IgD-negative memory B cell (primary cell): ENCODE measurements at regions not wholly inside any gene's neighbourhood (a gene's known extent, or its start where the extent isn't known, plus 50 kb on each side); places are given as distances from the start of the nearest gene placed in this dataset.

Experiments
- H3K27ac Mint-ChIP-seq, 3 donors: one replicate each; pipeline ENCODE4 v1.8.0; 2020 to 2022; ENCODE audit warnings: mild to moderate bottlenecking in 3 of 3, mixed read lengths in 3 of 3, moderate library complexity in 1 of 3
- H3K27me3 Mint-ChIP-seq: one replicate; pipeline ENCODE4 v1.8.0; 2021; ENCODE audit warnings: mixed read lengths
- H3K36me3 Mint-ChIP-seq: one replicate; pipeline ENCODE4 v1.8.0; 2020; ENCODE audit warnings: mild to moderate bottlenecking, mixed read lengths
- H3K4me1 Mint-ChIP-seq, 3 donors: one replicate each; pipeline ENCODE4 v1.8.0; 2020 to 2022; ENCODE audit warnings: mixed read lengths in 3 of 3, mild to moderate bottlenecking in 1 of 3
- H3K4me3 Mint-ChIP-seq, 4 donors: one replicate each; pipeline ENCODE4 v1.8.0; 2020 to 2022; ENCODE audit warnings: mild to moderate bottlenecking in 4 of 4, mixed read lengths in 4 of 4, moderate library complexity in 3 of 4
- H3K9me3 Mint-ChIP-seq, 3 donors: one replicate each; pipeline ENCODE4 v1.8.0; 2020 to 2021; ENCODE audit warnings: mixed read lengths in 3 of 3, mild to moderate bottlenecking in 1 of 3

- peaks cover 0 to 9% (median 2%) of the 10 kb centered on the region in 3 donors for H3K9me3 Mint-ChIP-seq
- peaks cover 6% of the 10 kb centered on the region for H3K27me3 Mint-ChIP-seq
- H3K4me3 Mint-ChIP-seq: no peak overlapping the region
- no peaks in the 10 kb centered on the region for H3K36me3 Mint-ChIP-seq
- H3K4me1 Mint-ChIP-seq: no peaks in the 10 kb centered on the region
- H3K27ac Mint-ChIP-seq: no peak overlapping the region
Observed at GRCh38 chr20:5377484-5377883, 60.7 kb upstream of the PROKR2 start.

GRCh38 chr20:5376228-5376627, 59.5 kb upstream of the PROKR2 start:
- no peaks in the 10 kb centered on the region for H3K4me1 Mint-ChIP-seq
- peaks cover 12% of the 10 kb centered on the region for H3K27me3 Mint-ChIP-seq
- peaks cover 0 to 9% (median 2%) of the 10 kb centered on the region in 3 donors for H3K9me3 Mint-ChIP-seq
- no peak overlapping the region for H3K27ac Mint-ChIP-seq
- H3K36me3 Mint-ChIP-seq: no peaks in the 10 kb centered on the region
- no peak overlapping the region for H3K4me3 Mint-ChIP-seq

DNA sequence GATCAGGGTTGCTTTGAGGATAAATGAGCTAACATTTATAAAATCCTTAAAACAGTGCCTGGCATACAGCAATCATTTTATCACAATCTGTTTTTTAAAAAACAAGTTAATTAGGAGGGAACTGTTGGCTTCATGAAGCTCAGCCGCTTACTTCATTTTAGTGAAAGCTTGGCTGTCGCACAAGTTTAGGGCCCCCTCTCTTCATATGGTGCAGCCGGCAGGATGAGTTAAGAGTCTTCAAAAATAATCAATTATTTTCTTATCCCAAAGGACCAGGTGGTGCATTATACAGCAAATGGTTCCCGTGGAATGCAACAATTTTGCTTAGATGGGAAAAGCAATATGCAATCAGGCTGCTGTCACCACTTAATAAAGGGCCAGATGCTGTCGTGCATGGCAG, 57.4 kb upstream of the PROKR2 start:
- Mint-ChIP-seq H3K9me3 (peaks cover 0 to 3% (median 0%) of the 10 kb centered on the region in 3 donors), H3K27me3 (peaks cover 15% of the 10 kb centered on the region)

DNA sequence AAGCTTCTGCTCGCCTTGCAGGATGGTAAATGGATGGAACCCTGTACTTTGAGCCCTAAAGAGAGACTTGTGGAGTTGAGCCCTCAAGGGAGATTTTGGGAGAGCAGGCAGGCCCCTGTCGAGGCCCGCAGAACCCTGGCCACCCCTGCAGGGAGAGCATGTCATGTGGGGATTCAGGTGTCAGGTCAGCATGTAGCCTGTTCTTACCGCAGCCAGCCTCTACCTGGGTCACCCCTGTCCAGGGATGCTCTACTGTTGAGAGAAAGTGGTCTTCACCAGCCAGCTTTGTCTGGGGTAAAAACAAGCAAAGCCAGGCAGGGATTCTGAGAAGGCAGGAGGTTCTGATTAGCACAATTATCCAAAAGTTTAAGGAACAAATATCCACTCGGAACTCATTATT, 55.6 kb upstream of the PROKR2 start:
- H3K4me3 Mint-ChIP-seq: no peak overlapping the region
- H3K27me3 Mint-ChIP-seq: peaks cover 18% of the 10 kb centered on the region
- H3K27ac Mint-ChIP-seq: no peak overlapping the region
- no peaks in the 10 kb centered on the region for H3K36me3 Mint-ChIP-seq
- peaks cover 0 to 3% (median 3%) of the 10 kb centered on the region in 3 donors for H3K9me3 Mint-ChIP-seq
- no peaks in the 10 kb centered on the region for H3K4me1 Mint-ChIP-seq

More for the DNA sequence above, 57.4 kb upstream of the PROKR2 start:
- Mint-ChIP-seq H3K27ac (no peak overlapping the region), H3K4me1 (no peaks in the 10 kb centered on the region), H3K4me3 (no peak overlapping the region), H3K36me3 (no peaks in the 10 kb centered on the region)

- Mint-ChIP-seq H3K27ac (no peak overlapping the region), H3K36me3 (no peaks in the 10 kb centered on the region), H3K4me3 (no peak overlapping the region), H3K27me3 (peaks cover 13% of the 10 kb centered on the region), H3K9me3 (peaks cover 5 to 11% (median 8%) of the 10 kb centered on the region in 3 donors), H3K4me1 (no peaks in the 10 kb centered on the region)
Observed at GRCh38 chr20:5369629-5370028, 52.9 kb upstream of the PROKR2 start.
